ENCODE measurements at regions not wholly inside any gene's neighbourhood (a gene's known extent, or its start where the extent isn't known, plus 50 kb on each side); places are given as distances from the start of the nearest gene placed in this dataset.
"Not testable (repeated sequence)": the region's sequence is repeated elsewhere in the genome, so short reads cannot be mapped to it uniquely, and the experiment has no call there.

- TF ChIP-seq CTCF (IDR thresholded peaks at IDR 0.05; ENCODE audit: control insufficient read depth, extremely low read depth, insufficient read depth), result no peak
- DNase-seq (ENCODE audit: low read depth), result no peak
Observed at GRCh38 chr3:6326771-6327170, 534.1 kb upstream of the GRM7 start.

DNA sequence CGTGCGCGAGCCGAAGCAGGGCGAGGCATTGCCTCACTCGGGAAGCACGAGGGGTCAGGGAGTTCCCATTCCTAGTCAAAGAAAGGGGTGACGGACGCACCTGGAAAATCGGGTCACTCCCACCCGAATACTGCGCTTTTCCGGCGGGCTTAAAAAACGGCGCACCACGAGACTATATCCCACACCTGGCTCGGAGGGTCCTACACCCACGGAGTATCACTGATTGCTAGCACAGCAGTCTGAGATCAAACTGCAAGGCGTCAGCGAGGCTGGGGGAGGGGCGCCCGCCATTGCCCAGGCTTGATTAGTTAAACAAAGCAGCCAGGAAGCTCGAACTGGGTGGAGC lies 520.0 kb upstream of the GRM7 start:
- DNase-seq (ENCODE audit: low read depth); H3K4me3 ChIP-seq (ENCODE audit: low read depth, low read length): not testable (repeated sequence)

More at GRCh38 chr3:6326771-6327170, 534.1 kb upstream of the GRM7 start:
- no peak overlapping the region for H3K4me3 ChIP-seq (ENCODE audit: low read depth, low read length)

- H3K4me3 ChIP-seq (ENCODE audit: low read depth, low read length), result no peak overlapping the region
- TF ChIP-seq CTCF (IDR thresholded peaks at IDR 0.05; ENCODE audit: control insufficient read depth, extremely low read depth, insufficient read depth), result no peak
- DNase-seq (ENCODE audit: low read depth), result no peak
Observed at GRCh38 chr3:6351752-6352151, 509.2 kb upstream of the GRM7 start.

DNA sequence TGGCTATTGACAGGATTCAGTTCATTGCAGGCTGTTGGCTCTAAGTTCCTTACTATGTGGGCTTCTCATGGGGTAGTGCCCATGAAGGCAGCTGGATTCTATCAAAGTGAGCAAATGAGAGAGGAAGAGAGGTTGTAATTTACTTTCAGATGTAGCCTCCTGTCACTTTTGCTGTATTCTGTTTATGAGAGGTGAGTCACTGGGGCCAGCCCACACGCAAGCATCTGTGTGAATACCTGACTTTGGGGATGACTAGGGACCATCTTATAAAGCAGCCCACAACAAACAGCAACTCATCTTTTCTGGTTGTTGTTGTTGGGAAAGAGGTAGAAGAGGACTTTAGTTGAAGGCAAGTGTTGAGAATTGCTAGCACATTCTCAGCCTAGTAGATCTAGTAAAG lies 506.3 kb upstream of the GRM7 start:
- no peak for TF ChIP-seq CTCF (IDR thresholded peaks at IDR 0.05; ENCODE audit: control insufficient read depth, extremely low read depth, insufficient read depth)
- no peak for DNase-seq (ENCODE audit: low read depth)
- H3K4me3 ChIP-seq (ENCODE audit: low read depth, low read length), result no peak overlapping the region

DNA sequence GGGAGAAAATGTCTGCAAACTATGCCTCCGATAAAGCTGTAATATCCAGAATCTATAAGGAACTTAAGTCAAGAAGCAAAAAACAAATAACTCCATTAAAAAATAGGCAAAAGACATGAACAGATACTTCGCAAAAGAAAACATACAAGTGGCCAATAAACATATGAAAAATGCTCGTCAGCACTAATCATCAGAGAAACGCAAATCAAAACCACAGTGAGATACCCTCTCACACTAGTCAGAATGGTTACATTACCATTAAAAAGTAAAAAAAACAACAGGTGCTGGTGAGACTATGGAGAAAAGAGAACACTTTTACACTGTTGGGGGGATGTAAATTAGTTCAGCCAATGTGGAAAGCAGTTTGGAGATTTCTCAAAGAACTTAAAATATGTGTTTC lies 498.5 kb upstream of the GRM7 start:
- H3K4me3 ChIP-seq (ENCODE audit: low read depth, low read length), result no peak overlapping the region
- no peak for DNase-seq (ENCODE audit: low read depth)
- no peak for TF ChIP-seq CTCF (IDR thresholded peaks at IDR 0.05; ENCODE audit: control insufficient read depth, extremely low read depth, insufficient read depth)

DNA sequence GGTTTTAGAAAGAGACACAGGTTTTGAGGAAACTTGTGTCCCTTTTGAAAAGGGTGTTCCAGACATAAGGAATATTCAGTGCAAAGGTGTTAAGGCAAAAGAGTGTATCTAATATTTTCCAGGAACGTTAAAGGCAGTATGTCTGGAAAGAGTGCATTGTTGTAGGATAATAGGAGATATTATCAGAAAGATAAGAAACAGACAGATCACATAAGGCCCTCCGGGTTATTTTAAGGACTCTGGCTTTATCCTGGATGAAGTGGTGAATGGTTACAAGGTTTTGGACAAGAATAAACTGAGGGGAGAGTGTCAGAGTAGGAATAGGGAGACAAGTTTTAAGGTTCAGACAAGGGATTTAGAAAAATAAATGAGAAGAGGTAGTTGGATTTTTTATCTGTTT lies 493.7 kb upstream of the GRM7 start:
- no peak overlapping the region for H3K4me3 ChIP-seq (ENCODE audit: low read depth, low read length)
- TF ChIP-seq CTCF (IDR thresholded peaks at IDR 0.05; ENCODE audit: control insufficient read depth, extremely low read depth, insufficient read depth), result no peak
- DNase-seq (ENCODE audit: low read depth), result no peak

DNA sequence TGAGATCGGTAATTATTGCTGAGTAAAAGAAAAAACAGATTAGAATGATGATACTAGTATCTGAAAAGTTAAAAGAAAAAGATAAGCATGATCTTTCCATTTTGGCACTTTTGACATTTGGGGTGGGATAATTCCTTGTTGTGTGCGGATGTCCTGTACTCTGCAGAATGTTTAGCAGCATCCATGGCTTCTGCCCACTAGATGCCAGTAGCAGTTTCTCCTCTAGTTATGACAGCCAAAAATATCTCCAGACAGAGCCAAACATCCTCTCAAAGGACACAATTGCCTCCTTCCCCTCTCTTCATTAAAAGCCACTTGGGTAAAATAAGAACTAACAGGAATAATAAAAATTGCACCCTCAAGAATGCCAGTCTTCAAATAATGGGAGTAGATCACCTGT lies 468.8 kb upstream of the GRM7 start:
- no peak for DNase-seq (ENCODE audit: low read depth)
- H3K4me3 ChIP-seq (ENCODE audit: low read depth, low read length), result no peak overlapping the region
- peak; percentile 39 for TF ChIP-seq CTCF (IDR thresholded peaks at IDR 0.05; ENCODE audit: control insufficient read depth, extremely low read depth, insufficient read depth)

GRCh38 chr3:6394944-6395343 lies 466.0 kb upstream of the GRM7 start:
- no peak for DNase-seq (ENCODE audit: low read depth)
- no peak for TF ChIP-seq CTCF (IDR thresholded peaks at IDR 0.05; ENCODE audit: control insufficient read depth, extremely low read depth, insufficient read depth)
- no peak overlapping the region for H3K4me3 ChIP-seq (ENCODE audit: low read depth, low read length)
